22Rv1 (cell line): ENCODE measurements at regions not wholly inside any gene's neighbourhood (a gene's known extent, or its start where the extent isn't known, plus 50 kb on each side); places are given as distances from the start of the nearest gene placed in this dataset.
"Not testable (repeated sequence)": the region's sequence is repeated elsewhere in the genome, so short reads cannot be mapped to it uniquely, and the experiment has no call there.

Experiments used
- H3K27ac ChIP-seq: fragments of 450-650 bp; 2 replicates; pipeline ENCODE4 v1.5.1; 2017
- CTCF ChIP-seq: fragments of 450-650 bp; IDR thresholded peaks from 2 replicates; pipeline ENCODE4 v1.5.1; 2017; ENCODE audit warnings: mild to moderate bottlenecking
- ZFX ChIP-seq: fragments of 450-650 bp; IDR thresholded peaks from 2 replicates; pipeline ENCODE4 v1.6.1; 2017; ENCODE audit warnings: antibody characterized with exemption, borderline replicate concordance

- H3K27ac ChIP-seq = no peak overlapping the region
- TF ChIP-seq CTCF = no peak
- no peak for TF ChIP-seq ZFX
These were observed 154.7 kb upstream of the DGKB start for GRCh38 chr7:15057272-15057671.

GRCh38 chr7:15054304-15054703, 151.8 kb upstream of the DGKB start:
- not testable (repeated sequence) for H3K27ac ChIP-seq

- no peak for TF ChIP-seq CTCF
- no peak for TF ChIP-seq ZFX
These were observed 146.6 kb upstream of the DGKB start for GRCh38 chr7:15049157-15049556.

GRCh38 chr7:15046861-15047260, 144.3 kb upstream of the DGKB start:
- TF ChIP-seq ZFX = no peak
- no peak for TF ChIP-seq CTCF
- no peak overlapping the region for H3K27ac ChIP-seq

More at GRCh38 chr7:15049157-15049556, 146.6 kb upstream of the DGKB start:
- H3K27ac ChIP-seq = no peak overlapping the region

GRCh38 chr7:15043931-15044330, 141.4 kb upstream of the DGKB start:
- H3K27ac ChIP-seq = no peak overlapping the region
- no peak for TF ChIP-seq ZFX
- no peak for TF ChIP-seq CTCF

GRCh38 chr7:15042285-15043065, 139.9 kb upstream of the DGKB start:
- TF ChIP-seq ZFX (no peak), CTCF (no peak)

GRCh38 chr7:15041226-15041625, 138.7 kb upstream of the DGKB start:
- no peak for TF ChIP-seq CTCF
- H3K27ac ChIP-seq = no peak overlapping the region

More at GRCh38 chr7:15042285-15043065, 139.9 kb upstream of the DGKB start:
- H3K27ac ChIP-seq = no peak overlapping the region

- TF ChIP-seq CTCF = no peak
- TF ChIP-seq ZFX = no peak
- H3K27ac ChIP-seq = no peak overlapping the region
These were observed 133.3 kb upstream of the DGKB start for GRCh38 chr7:15035814-15036213.
